ENCODE measurements at regions not wholly inside any gene's neighbourhood (a gene's known extent, or its start where the extent isn't known, plus 50 kb on each side); places are given as distances from the start of the nearest gene placed in this dataset.

DNA sequence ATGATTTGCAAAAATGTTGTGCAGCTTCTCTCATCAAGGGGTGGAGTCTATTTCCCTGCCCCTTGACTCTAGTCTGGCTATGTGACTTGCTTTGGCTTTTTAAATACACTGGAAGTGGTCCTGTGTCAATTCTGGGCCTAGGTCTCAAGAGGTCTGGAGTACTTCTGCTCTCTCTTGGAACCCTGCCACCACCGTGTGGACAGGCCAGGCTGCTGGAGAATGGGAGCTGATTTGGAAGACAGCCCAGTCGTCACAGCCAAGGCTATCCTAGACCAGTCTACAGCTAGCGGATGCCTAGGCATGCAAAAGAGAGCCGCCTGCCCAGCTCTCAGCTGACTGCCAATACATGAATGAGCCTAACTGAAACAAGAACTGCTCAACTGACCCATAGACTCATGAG lies 56.7 kb upstream of the CLINT1 start:
- TF ChIP-seq, protein P1, sequence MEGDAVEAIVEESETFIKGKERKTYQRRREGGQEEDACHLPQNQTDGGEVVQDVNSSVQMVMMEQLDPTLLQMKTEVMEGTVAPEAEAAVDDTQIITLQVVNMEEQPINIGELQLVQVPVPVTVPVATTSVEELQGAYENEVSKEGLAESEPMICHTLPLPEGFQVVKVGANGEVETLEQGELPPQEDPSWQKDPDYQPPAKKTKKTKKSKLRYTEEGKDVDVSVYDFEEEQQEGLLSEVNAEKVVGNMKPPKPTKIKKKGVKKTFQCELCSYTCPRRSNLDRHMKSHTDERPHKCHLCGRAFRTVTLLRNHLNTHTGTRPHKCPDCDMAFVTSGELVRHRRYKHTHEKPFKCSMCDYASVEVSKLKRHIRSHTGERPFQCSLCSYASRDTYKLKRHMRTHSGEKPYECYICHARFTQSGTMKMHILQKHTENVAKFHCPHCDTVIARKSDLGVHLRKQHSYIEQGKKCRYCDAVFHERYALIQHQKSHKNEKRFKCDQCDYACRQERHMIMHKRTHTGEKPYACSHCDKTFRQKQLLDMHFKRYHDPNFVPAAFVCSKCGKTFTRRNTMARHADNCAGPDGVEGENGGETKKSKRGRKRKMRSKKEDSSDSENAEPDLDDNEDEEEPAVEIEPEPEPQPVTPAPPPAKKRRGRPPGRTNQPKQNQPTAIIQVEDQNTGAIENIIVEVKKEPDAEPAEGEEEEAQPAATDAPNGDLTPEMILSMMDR (IDR thresholded peaks at IDR 0.05; ENCODE audit: low read length), result no peak
- TF ChIP-seq EZH2 (IDR thresholded peaks at IDR 0.05; ENCODE audit: borderline replicate concordance, low read length), result no peak
